ENCODE measurements at regions not wholly inside any gene's neighbourhood (a gene's known extent, or its start where the extent isn't known, plus 50 kb on each side); places are given as distances from the start of the nearest gene placed in this dataset.
"Not testable (repeated sequence)": the region's sequence is repeated elsewhere in the genome, so short reads cannot be mapped to it uniquely, and the experiment has no call there.

GRCh38 chr12:131203666-131204415, 250.1 kb downstream of the ADGRD1 start:
- no peaks in the 10 kb centered on the region for H3K27me3 ChIP-seq (ENCODE audit: insufficient read depth, low read length)
- ChIA-PET CTCF (ENCODE audit: partially characterized antibody) (no interaction called here), POLR2A (ENCODE audit: partially characterized antibody) (no interaction called here)
- no peak overlapping the region for H3K4me3 ChIP-seq (ENCODE audit: low read length in 2 of 2)
- Mint-ChIP-seq H3K4me1 (no peaks in the 10 kb centered on the region), H3K27ac (no peak overlapping the region), H3K4me3 (no peak overlapping the region), H3K36me3 (no peaks in the 10 kb centered on the region), H3K27me3 (no peaks in the 10 kb centered on the region), H3K9me3 (peaks cover 0 to 2% (median 0%) of the 10 kb centered on the region in 8 donors)
- H3K27ac ChIP-seq (ENCODE audit: low read depth, low read length) = no peak overlapping the region
- no peaks in the 10 kb centered on the region for H3K36me3 ChIP-seq (ENCODE audit: insufficient read depth, low read length)
- H3K9me3 ChIP-seq (ENCODE audit: control insufficient read depth in 1 of 2, low read length in 2 of 2) = no peaks in the 10 kb centered on the region
- intact Hi-C loops (cut with micrococcal nuclease) = no loop called here
- no peak for DNase-seq
- no peaks in the 10 kb centered on the region for H3K4me1 ChIP-seq (ENCODE audit: insufficient read depth, low read length)

- no peak overlapping the region for H3K27ac ChIP-seq (ENCODE audit: low read depth, low read length)
- no peak overlapping the region for H3K4me3 ChIP-seq (ENCODE audit: low read length in 2 of 2)
- H3K9me3 ChIP-seq (ENCODE audit: control insufficient read depth in 1 of 2, low read length in 2 of 2) = no peaks in the 10 kb centered on the region
- H3K36me3 Mint-ChIP-seq = no peaks in the 10 kb centered on the region
- H3K4me1 ChIP-seq (ENCODE audit: insufficient read depth, low read length) = no peaks in the 10 kb centered on the region
- intact Hi-C loops (cut with micrococcal nuclease) = no loop called here
- peaks cover 0 to 7% (median 1%) of the 10 kb centered on the region in 4 donors for H3K4me1 Mint-ChIP-seq
- no peak overlapping the region for H3K27ac Mint-ChIP-seq
- ChIA-PET CTCF (ENCODE audit: partially characterized antibody) (no interaction called here), POLR2A (ENCODE audit: partially characterized antibody) (no interaction called here)
- no peaks in the 10 kb centered on the region for H3K27me3 ChIP-seq (ENCODE audit: insufficient read depth, low read length)
- H3K4me3 Mint-ChIP-seq = no peak overlapping the region
- no peaks in the 10 kb centered on the region for H3K36me3 ChIP-seq (ENCODE audit: insufficient read depth, low read length)
- DNase-seq = no peak
- H3K9me3 Mint-ChIP-seq = peaks cover 0 to 2% (median 0%) of the 10 kb centered on the region in 8 donors
- peaks cover 0 to 2% of the 10 kb centered on the region in 2 donors for H3K27me3 Mint-ChIP-seq
Observed at GRCh38 chr12:131204416-131205274, 250.9 kb downstream of the ADGRD1 start.

- peaks cover 1 to 10% (median 5%) of the 10 kb centered on the region in 4 donors for H3K4me1 Mint-ChIP-seq
- H3K4me3 Mint-ChIP-seq; H3K27ac Mint-ChIP-seq; intact Hi-C loops (cut with micrococcal nuclease); H3K27me3 ChIP-seq (ENCODE audit: insufficient read depth, low read length); H3K4me1 ChIP-seq (ENCODE audit: insufficient read depth, low read length); H3K9me3 Mint-ChIP-seq; POLR2A ChIA-PET (ENCODE audit: partially characterized antibody); H3K36me3 ChIP-seq (ENCODE audit: insufficient read depth, low read length); H3K27me3 Mint-ChIP-seq; H3K4me3 ChIP-seq (ENCODE audit: low read length in 2 of 2); H3K9me3 ChIP-seq (ENCODE audit: control insufficient read depth in 1 of 2, low read length in 2 of 2); H3K36me3 Mint-ChIP-seq; CTCF ChIA-PET (ENCODE audit: partially characterized antibody); H3K27ac ChIP-seq (ENCODE audit: low read depth, low read length); DNase-seq: not testable (repeated sequence)
Observed at GRCh38 chr12:131205275-131205933, 251.7 kb downstream of the ADGRD1 start.

- H3K4me3 Mint-ChIP-seq; H3K36me3 ChIP-seq (ENCODE audit: insufficient read depth, low read length); intact Hi-C loops (cut with micrococcal nuclease); CTCF ChIA-PET (ENCODE audit: partially characterized antibody); H3K4me3 ChIP-seq (ENCODE audit: low read length in 2 of 2); H3K9me3 ChIP-seq (ENCODE audit: control insufficient read depth in 1 of 2, low read length in 2 of 2); H3K27ac ChIP-seq (ENCODE audit: low read depth, low read length); H3K27me3 Mint-ChIP-seq; H3K27ac Mint-ChIP-seq; H3K9me3 Mint-ChIP-seq; DNase-seq; H3K36me3 Mint-ChIP-seq; H3K4me1 ChIP-seq (ENCODE audit: insufficient read depth, low read length); H3K27me3 ChIP-seq (ENCODE audit: insufficient read depth, low read length); POLR2A ChIA-PET (ENCODE audit: partially characterized antibody): not testable (repeated sequence)
- H3K4me1 Mint-ChIP-seq = peaks cover 1 to 10% (median 5%) of the 10 kb centered on the region in 4 donors
Observed at GRCh38 chr12:131206630-131207299, 253.1 kb downstream of the ADGRD1 start.

- H3K4me1 ChIP-seq (ENCODE audit: insufficient read depth, low read length); H3K36me3 Mint-ChIP-seq; H3K9me3 Mint-ChIP-seq; intact Hi-C loops (cut with micrococcal nuclease); CTCF ChIA-PET (ENCODE audit: partially characterized antibody); H3K27me3 ChIP-seq (ENCODE audit: insufficient read depth, low read length); POLR2A ChIA-PET (ENCODE audit: partially characterized antibody); H3K4me3 Mint-ChIP-seq; H3K27ac ChIP-seq (ENCODE audit: low read depth, low read length); H3K4me3 ChIP-seq (ENCODE audit: low read length in 2 of 2); H3K27ac Mint-ChIP-seq; DNase-seq; H3K27me3 Mint-ChIP-seq; H3K36me3 ChIP-seq (ENCODE audit: insufficient read depth, low read length); H3K9me3 ChIP-seq (ENCODE audit: control insufficient read depth in 1 of 2, low read length in 2 of 2): not testable (repeated sequence)
- H3K4me1 Mint-ChIP-seq = peaks cover 1 to 10% (median 5%) of the 10 kb centered on the region in 4 donors
Observed at GRCh38 chr12:131207300-131207660, 253.6 kb downstream of the ADGRD1 start.

GRCh38 chr12:131207841-131208240, 254.1 kb downstream of the ADGRD1 start:
- POLR2A ChIA-PET (ENCODE audit: partially characterized antibody); H3K27me3 ChIP-seq (ENCODE audit: insufficient read depth, low read length); H3K9me3 ChIP-seq (ENCODE audit: control insufficient read depth in 1 of 2, low read length in 2 of 2); CTCF ChIA-PET (ENCODE audit: partially characterized antibody); H3K4me1 ChIP-seq (ENCODE audit: insufficient read depth, low read length); H3K36me3 Mint-ChIP-seq; H3K27me3 Mint-ChIP-seq; intact Hi-C loops (cut with micrococcal nuclease); H3K4me3 ChIP-seq (ENCODE audit: low read length in 2 of 2); H3K36me3 ChIP-seq (ENCODE audit: insufficient read depth, low read length); H3K27ac ChIP-seq (ENCODE audit: low read depth, low read length); DNase-seq; H3K9me3 Mint-ChIP-seq; H3K27ac Mint-ChIP-seq; H3K4me3 Mint-ChIP-seq: not testable (repeated sequence)
- peaks cover 1 to 10% (median 5%) of the 10 kb centered on the region in 4 donors for H3K4me1 Mint-ChIP-seq

GRCh38 chr12:131208425-131208824, 254.7 kb downstream of the ADGRD1 start:
- no peaks in the 10 kb centered on the region for H3K36me3 Mint-ChIP-seq
- POLR2A ChIA-PET (ENCODE audit: partially characterized antibody) = no interaction called here

More at GRCh38 chr12:131208425-131208824, 254.7 kb downstream of the ADGRD1 start:
- CTCF ChIA-PET (ENCODE audit: partially characterized antibody) = no interaction called here
- Mint-ChIP-seq H3K9me3 (peaks cover 0 to 9% (median 0%) of the 10 kb centered on the region in 8 donors), H3K27ac (no peak overlapping the region), H3K4me1 (peaks cover 1 to 10% (median 5%) of the 10 kb centered on the region in 4 donors), H3K4me3 (no peak overlapping the region), H3K27me3 (peaks cover 0 to 7% of the 10 kb centered on the region in 2 donors)
- Histone ChIP-seq H3K9me3 (ENCODE audit: control insufficient read depth in 1 of 2, low read length in 2 of 2) (no peaks in the 10 kb centered on the region), H3K27me3 (ENCODE audit: insufficient read depth, low read length) (no peaks in the 10 kb centered on the region), H3K36me3 (ENCODE audit: insufficient read depth, low read length) (no peaks in the 10 kb centered on the region), H3K27ac (ENCODE audit: low read depth, low read length) (no peak overlapping the region), H3K4me1 (ENCODE audit: insufficient read depth, low read length) (no peaks in the 10 kb centered on the region), H3K4me3 (ENCODE audit: low read length in 2 of 2) (no peak overlapping the region)
- no peak for DNase-seq
- intact Hi-C loops (cut with micrococcal nuclease) = no loop called here

Measured in CD4-positive, alpha-beta memory T cell (primary cell).